Epithelial cell of esophagus (primary cell): ENCODE measurements at regions not wholly inside any gene's neighbourhood (a gene's known extent, or its start where the extent isn't known, plus 50 kb on each side); places are given as distances from the start of the nearest gene placed in this dataset.

Experiments used
- DNase-seq: peaks from one replicate; pipeline ENCODE4 v3.0.0; 2010; ENCODE audit warnings: low read depth
- H3K4me3 ChIP-seq: 2 replicates; pipeline ENCODE4 v1.5.1; 2011; ENCODE audit warnings: mild to moderate bottlenecking, low read length, control low read depth
- CTCF ChIP-seq: IDR thresholded peaks from 2 replicates; pipeline ENCODE4 v1.5.1; 2011; ENCODE audit warnings: low read depth, mild to moderate bottlenecking, low read length, control low read depth, inconsistent platforms; ENCODE audit not compliant: insufficient read depth; ENCODE audit errors: missing control alignments

- H3K4me3 ChIP-seq, result no peak overlapping the region
- no peak for DNase-seq
- TF ChIP-seq CTCF, result no peak
Measured at GRCh38 chr13:103178986-103179943, 113.0 kb upstream of the SLC10A2 start.

GRCh38 chr13:103174966-103175365 is 108.7 kb upstream of the SLC10A2 start:
- no peak for DNase-seq
- no peak overlapping the region for H3K4me3 ChIP-seq
- TF ChIP-seq CTCF, result no peak

GRCh38 chr13:103168901-103169508 is 102.8 kb upstream of the SLC10A2 start:
- TF ChIP-seq CTCF, result no peak
- H3K4me3 ChIP-seq, result no peak overlapping the region
- no peak for DNase-seq

GRCh38 chr13:103164251-103164650 is 98.0 kb upstream of the SLC10A2 start:
- TF ChIP-seq CTCF, result no peak
- peak; percentile 27 for DNase-seq
- no peak overlapping the region for H3K4me3 ChIP-seq

- no peak for TF ChIP-seq CTCF
- DNase-seq, result peak; percentile 66
- no peak overlapping the region for H3K4me3 ChIP-seq
Measured at GRCh38 chr13:103161476-103161875, 95.3 kb upstream of the SLC10A2 start.

DNA sequence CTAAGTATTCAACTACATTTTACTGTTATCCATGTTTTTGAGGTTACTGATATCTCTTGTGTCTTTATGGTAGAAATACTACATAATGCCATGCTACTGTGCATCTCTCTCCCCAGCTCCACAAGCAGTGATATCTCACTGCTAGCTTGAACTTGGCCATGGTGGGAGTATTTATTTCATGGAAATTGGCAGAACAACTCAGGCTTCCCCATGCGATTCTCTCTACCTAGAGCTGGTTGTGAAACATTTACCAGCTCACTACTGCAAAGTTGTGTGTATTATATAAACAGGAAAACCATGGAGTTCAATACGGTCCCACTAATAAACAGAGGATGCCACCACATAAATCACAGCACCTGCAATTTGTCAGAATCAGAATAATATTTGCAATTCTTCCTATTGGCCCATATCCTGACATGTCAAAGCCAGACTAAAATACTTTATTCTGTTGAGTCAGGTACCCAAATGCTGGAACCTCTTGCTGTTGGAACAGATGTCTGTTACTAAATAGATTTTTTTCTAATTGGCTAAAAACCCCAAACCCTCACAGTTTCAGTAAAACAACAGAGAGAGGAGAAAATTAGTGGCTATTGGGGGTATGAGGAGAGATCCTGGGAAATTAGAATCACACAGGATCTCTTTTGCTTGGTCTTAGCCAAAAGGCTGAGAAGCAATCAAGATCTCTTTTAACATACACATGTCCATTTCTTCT is 91.4 kb upstream of the SLC10A2 start:
- no peak for TF ChIP-seq CTCF
- DNase-seq, result peak; percentile 7
- no peak overlapping the region for H3K4me3 ChIP-seq
